ENCODE measurements at regions not wholly inside any gene's neighbourhood (a gene's known extent, or its start where the extent isn't known, plus 50 kb on each side); places are given as distances from the start of the nearest gene placed in this dataset.
"Not testable (repeated sequence)": the region's sequence is repeated elsewhere in the genome, so short reads cannot be mapped to it uniquely, and the experiment has no call there.

GRCh38 chrX:497186-498014 lies 110.7 kb upstream of the PPP2R3B start:
- no peaks in the 10 kb centered on the region; the same call in 1 of the 2 replicates for H3K79me2 ChIP-seq (ENCODE audit: insufficient read depth, low read length)
- peaks cover 48% of the 10 kb centered on the region for H3K27me3 Mint-ChIP-seq (ENCODE audit: low read depth)
- H3K18ac ChIP-seq (ENCODE audit: insufficient read length, low read depth, low read length) = no peak overlapping the region
- no peaks in the 10 kb centered on the region for H3K79me1 ChIP-seq (ENCODE audit: insufficient read depth, low read depth, low read length, poor library complexity, severe bottlenecking)
- no peak overlapping the region for H3K56ac ChIP-seq (ENCODE audit: insufficient read length, low read depth, low read length)
- H3K27ac ChIP-seq (ENCODE audit: insufficient read length, low read depth, low read length) = no peak overlapping the region
- H3K9ac ChIP-seq (ENCODE audit: extremely low read depth, insufficient read length, low read length) = no peak overlapping the region
- no peak overlapping the region for H3K4ac ChIP-seq (ENCODE audit: low read depth, low read length)
- H3K9me3 ChIP-seq (ENCODE audit: control insufficient read depth, low read depth, low read length) = no peaks in the 10 kb centered on the region
- H2AFZ ChIP-seq (ENCODE audit: low read length) = no peak overlapping the region
- peaks cover 15 to 20% of the 10 kb centered on the region in 2 experiments for H3K4me1 Mint-ChIP-seq
- no peak for TF ChIP-seq CTCF (conservative IDR thresholded peaks at IDR 0.05)
- H3K4me1 ChIP-seq (ENCODE audit: insufficient read depth, low read length) = 0 out of 2 replicates have a peak, but pooled peaks cover 2% of the 10 kb centered on the region
- no peak overlapping the region for H2BK12ac ChIP-seq (ENCODE audit: insufficient read length, low read depth, low read length)
- no CpG with 5 or more reads among the region's 39 CpGs for WGBS (ENCODE audit: extremely low coverage, insufficient read length, low lambda C conversion rate)
- H2BK15ac ChIP-seq (ENCODE audit: low read depth, low read length) = no peak overlapping the region
- no peak overlapping the region for H2BK20ac ChIP-seq (ENCODE audit: low read depth, low read length, poor library complexity, severe bottlenecking)
- no peaks in the 10 kb centered on the region; a peak in 1 of 7 replicates for H3K36me3 Mint-ChIP-seq (ENCODE audit: insufficient read depth in 1 of 3, low read depth in 3 of 3)
- no peak overlapping the region for H2BK5ac ChIP-seq (ENCODE audit: insufficient read length, low read length)
- H3T11ph ChIP-seq (ENCODE audit: low read length) = no peak overlapping the region
- H4K91ac ChIP-seq (ENCODE audit: insufficient read length, low read depth, low read length) = no peak overlapping the region
- no peak overlapping the region for H4K8ac ChIP-seq (replicated peaks; ENCODE audit: insufficient read length, low read depth, low read length)
- H3K27me3 ChIP-seq (ENCODE audit: insufficient read depth, low read length) = no peaks in the 10 kb centered on the region; the same call in 1 of the 2 replicates
- no peak overlapping the region for H2BK120ac ChIP-seq (ENCODE audit: low read depth, low read length, poor library complexity, severe bottlenecking)
- no peak overlapping the region for H2AK5ac ChIP-seq (ENCODE audit: insufficient read length, low read length)
- H3K4me2 ChIP-seq (ENCODE audit: insufficient read depth, insufficient read length, low read length) = no peak overlapping the region
- peaks cover 6% of the 10 kb centered on the region for H3K23me2 ChIP-seq (ENCODE audit: insufficient read length, low read depth, low read length, poor library complexity, severe bottlenecking)
- H3K14ac ChIP-seq (ENCODE audit: insufficient read depth, low read length) = no peak overlapping the region; the same call in 1 of the 2 replicates
- H4K5ac ChIP-seq (ENCODE audit: insufficient read length, low read depth, low read length) = no peak overlapping the region
- DNase-seq = no peak
- H3K9me3 Mint-ChIP-seq = peaks cover 3 to 8% of the 10 kb centered on the region in 2 experiments; a peak in 2 of 5 replicates
- H3K23ac ChIP-seq (ENCODE audit: insufficient read length, low read depth, low read length) = no peak overlapping the region
- H4K20me1 ChIP-seq (ENCODE audit: control insufficient read depth, insufficient read depth, insufficient read length) = no peaks in the 10 kb centered on the region
- H3K27ac Mint-ChIP-seq = no peak overlapping the region
- no peak overlapping the region for H3K4me3 Mint-ChIP-seq

GRCh38 chrX:498901-499300 lies 112.2 kb upstream of the PPP2R3B start:
- not testable (repeated sequence) for H2BK12ac ChIP-seq (ENCODE audit: insufficient read length, low read depth, low read length); H3K4ac ChIP-seq (ENCODE audit: low read depth, low read length); H4K20me1 ChIP-seq (ENCODE audit: control insufficient read depth, insufficient read depth, insufficient read length); H3K79me2 ChIP-seq (ENCODE audit: insufficient read depth, low read length); H3K23ac ChIP-seq (ENCODE audit: insufficient read length, low read depth, low read length); H3K23me2 ChIP-seq (ENCODE audit: insufficient read length, low read depth, low read length, poor library complexity, severe bottlenecking); H4K91ac ChIP-seq (ENCODE audit: insufficient read length, low read depth, low read length); H2AFZ ChIP-seq (ENCODE audit: low read length); H3K27ac ChIP-seq (ENCODE audit: insufficient read length, low read depth, low read length); H3K4me1 ChIP-seq (ENCODE audit: insufficient read depth, low read length); H3K36me3 Mint-ChIP-seq (ENCODE audit: insufficient read depth in 1 of 3, low read depth in 3 of 3); H4K5ac ChIP-seq (ENCODE audit: insufficient read length, low read depth, low read length); H3K79me1 ChIP-seq (ENCODE audit: insufficient read depth, low read depth, low read length, poor library complexity, severe bottlenecking); H3K14ac ChIP-seq (ENCODE audit: insufficient read depth, low read length); H2BK120ac ChIP-seq (ENCODE audit: low read depth, low read length, poor library complexity, severe bottlenecking); H2AK5ac ChIP-seq (ENCODE audit: insufficient read length, low read length); H2BK20ac ChIP-seq (ENCODE audit: low read depth, low read length, poor library complexity, severe bottlenecking); H3K9me3 Mint-ChIP-seq; H3K18ac ChIP-seq (ENCODE audit: insufficient read length, low read depth, low read length); H3K9me3 ChIP-seq (ENCODE audit: control insufficient read depth, low read depth, low read length); H3K27me3 ChIP-seq (ENCODE audit: insufficient read depth, low read length); H2BK5ac ChIP-seq (ENCODE audit: insufficient read length, low read length); H3T11ph ChIP-seq (ENCODE audit: low read length); H3K56ac ChIP-seq (ENCODE audit: insufficient read length, low read depth, low read length); H3K9ac ChIP-seq (ENCODE audit: extremely low read depth, insufficient read length, low read length); DNase-seq; H2BK15ac ChIP-seq (ENCODE audit: low read depth, low read length); H4K8ac ChIP-seq (replicated peaks; ENCODE audit: insufficient read length, low read depth, low read length); H3K27ac Mint-ChIP-seq; H3K4me3 Mint-ChIP-seq
- Mint-ChIP-seq H3K27me3 (ENCODE audit: low read depth) (peaks cover 56% of the 10 kb centered on the region), H3K4me1 (peaks cover 15 to 20% of the 10 kb centered on the region in 2 experiments)
- WGBS (ENCODE audit: extremely low coverage, insufficient read length, low lambda C conversion rate) = no CpG with 5 or more reads among the region's 12 CpGs
- peak overlapping the region; percentile 75 for H3K4me2 ChIP-seq (ENCODE audit: insufficient read depth, insufficient read length, low read length)
